GM12878 (cell line): ENCODE measurements at regions not wholly inside any gene's neighbourhood (a gene's known extent, or its start where the extent isn't known, plus 50 kb on each side); places are given as distances from the start of the nearest gene placed in this dataset.

Experiments
- ATAC-seq: fragments of 200-7000 bp; cut with Tn5 transposase; 3 replicates; pipeline ENCODE4 v1.9.1; 2020; ENCODE audit warnings: mild to moderate bottlenecking, moderate library complexity
- BruUV-seq: library from RNA; stranded (reverse); fragments of 400-500 nt; replicated peaks from 2 replicates; lab custom pipeline; 2021; lab: Mats Ljungman, UMichigan
- CTCF ChIA-PET: fragments of 300-600 bp; sonication (Branson Sonifier 250); formaldehyde crosslinking; extraction: SDS; loops from one replicate; lab custom pipeline; 2021; ENCODE audit warnings: inconsistent platforms; lab: Yijun Ruan, JAX
- POLR2A ChIA-PET: fragments of 350-600 bp; formaldehyde crosslinking; extraction: SDS; loops from one replicate; lab custom pipeline; 2021; ENCODE audit warnings: inconsistent platforms; lab: Charles Lee
- RAD21 ChIA-PET: fragments of 300-600 bp; sonication (Branson Sonifier 250); formaldehyde crosslinking; loops from one replicate; lab custom pipeline; 2023; ENCODE audit warnings: antibody characterized with exemption; ENCODE audit not compliant: unreplicated experiment; lab: Charles Lee
- SMC1A ChIA-PET: fragments of 300-600 bp; sonication (Branson Sonifier 250); formaldehyde crosslinking; loops from one replicate; lab custom pipeline; 2023; ENCODE audit not compliant: unreplicated experiment, uncharacterized antibody; lab: Charles Lee
- DNase-seq: peaks from one replicate; pipeline ENCODE4 v3.0.0-alpha.2; 2011; ENCODE audit warnings: low read depth, low spot score
- FAIRE-seq: peaks from 3 replicates; lab custom pipeline; 2011; peaks lifted over from hg19 to GRCh38; lab: Jason Lieb, UNC
- H2AFZ ChIP-seq: 2 replicates; pipeline ENCODE4 v1.6.0; 2011; ENCODE audit warnings: low read depth, low read length, control low read depth; ENCODE audit not compliant: control insufficient read depth
- H3K27ac ChIP-seq: 2 replicates; pipeline ENCODE4 v1.5.1; 2011; ENCODE audit warnings: control low read depth; ENCODE audit not compliant: control insufficient read depth, insufficient read depth
- H3K27me3 ChIP-seq, 2 experiments: replicated peaks in 1 of 2; 2 replicates each; pipeline versions ENCODE4 v1.6.0 to v1.6.1; 2011; ENCODE audit warnings: low read length in 1 of 2; ENCODE audit not compliant: control insufficient read depth in 2 of 2, insufficient read depth in 2 of 2
- H3K36me3 ChIP-seq, 2 experiments: 2 replicates each; pipeline ENCODE4 v1.5.1; 2011; ENCODE audit warnings: low read length in 1 of 2; ENCODE audit not compliant: control insufficient read depth in 2 of 2, insufficient read depth in 2 of 2
- H3K4me1 ChIP-seq: 2 replicates; pipeline ENCODE4 v1.6.1; 2011; ENCODE audit warnings: mild to moderate bottlenecking, low read length, moderate library complexity, mixed read lengths; ENCODE audit not compliant: control insufficient read depth, insufficient read depth
- H3K4me2 ChIP-seq: 2 replicates; pipeline ENCODE4 v1.6.0; 2011; ENCODE audit warnings: control low read depth; ENCODE audit not compliant: control insufficient read depth, insufficient read depth
- H3K4me3 ChIP-seq: fragments of 200-600 bp; sonication (generic); 2 replicates; pipeline ENCODE4 v1.5.1; 2016
- H3K79me2 ChIP-seq: 2 replicates; pipeline ENCODE4 v1.6.0; 2011; ENCODE audit warnings: low read length; ENCODE audit not compliant: control insufficient read depth, insufficient read depth
- H3K9ac ChIP-seq: 2 replicates; pipeline ENCODE4 v1.8.0; 2011; ENCODE audit warnings: low read length, control low read depth, mixed read lengths; ENCODE audit not compliant: control insufficient read depth, insufficient read depth
- H3K9me3 ChIP-seq: replicated peaks from 3 replicates; pipeline ENCODE4 v1.5.1; 2011; ENCODE audit warnings: mild to moderate bottlenecking, low read length; ENCODE audit not compliant: control insufficient read depth, insufficient read depth
- H4K20me1 ChIP-seq: 2 replicates; pipeline ENCODE4 v1.6.0; 2011; ENCODE audit not compliant: control insufficient read depth, insufficient read depth
- JUND ChIP-seq: IDR thresholded peaks from 2 replicates; pipeline ENCODE4 v1.6.1; 2012; ENCODE audit warnings: low read depth, mild to moderate bottlenecking, low read length, improper control_type of control experiment, moderate library complexity
- MEF2A ChIP-seq: IDR thresholded peaks from 2 replicates; pipeline ENCODE4 v1.6.1; 2011; ENCODE audit warnings: low read depth, mild to moderate bottlenecking, low read length, moderate library complexity; ENCODE audit not compliant: insufficient read depth
- MTA2 ChIP-seq: fragments of 450-650 bp; IDR thresholded peaks from 2 replicates; pipeline ENCODE4 v1.6.1; 2016; ENCODE audit warnings: low read depth, mild to moderate bottlenecking, moderate library complexity
- NFIC ChIP-seq: IDR thresholded peaks from 2 replicates; pipeline ENCODE4 v1.6.1; 2012; ENCODE audit warnings: low read depth, mild to moderate bottlenecking, inconsistent platforms, low read length, moderate library complexity
- NFXL1 ChIP-seq: fragments of 450-650 bp; IDR thresholded peaks from 2 replicates; pipeline ENCODE4 v1.6.1; 2017; ENCODE audit warnings: antibody characterized with exemption, mild to moderate bottlenecking, borderline replicate concordance
- SPI1 ChIP-seq: IDR thresholded peaks from 2 replicates; pipeline ENCODE4 v1.6.1; 2011; ENCODE audit warnings: low read depth, mild to moderate bottlenecking, low read length, moderate library complexity, borderline replicate concordance; ENCODE audit not compliant: insufficient read depth
- WGBS: methylation state at CpG from one replicate; pipeline ENCODE4 v1.1.6; 2016; ENCODE audit warnings: low lambda C conversion rate; ENCODE audit not compliant: insufficient replicate concordance, insufficient coverage; ENCODE audit errors: missing lambda C conversion rate; 5-methylcytosine and 5-hydroxymethylcytosine counted together
- in situ Hi-C: fragments of 300-500 bp; cut with MboI; formaldehyde crosslinking; loops from 9 replicates; pipeline ENCODE4 v1.14.3; 2018; ENCODE audit warnings: mixed read lengths
- intact Hi-C: fragments of 100-400 bp; cut with micrococcal nuclease; formaldehyde crosslinking; loops from one replicate; pipeline ENCODE4 v1.14.2; 2022; ENCODE audit not compliant: unreplicated experiment

- ChIA-PET POLR2A (interaction anchor here (1.0 to 3.1 kb wide), 3 partner anchors 9 to 596 kb away, joined by 3 to 16 read pairs (median 12); no protein-coding TSS in a partner anchor), SMC1A (interaction anchor here (0.8 to 6.8 kb wide), 13 partner anchors 12 to 1460 kb away, joined by 3 to 97 read pairs (median 3); no protein-coding TSS in a partner anchor), RAD21 (interaction anchor here (0.7 to 2.3 kb wide), 8 partner anchors 9 to 34 kb away, joined by 3 to 25 read pairs (median 7); no protein-coding TSS in a partner anchor), CTCF (interaction anchor here (0.6 to 3.9 kb wide), 9 partner anchors 9 to 765 kb away, joined by 3 to 30 read pairs (median 7); no protein-coding TSS in a partner anchor)
- in situ Hi-C loops (no loop called here), intact Hi-C loops (no loop called here)
- Histone ChIP-seq H4K20me1 (no peaks in the 10 kb centered on the region), H3K9me3 (no peaks in the 10 kb centered on the region; the same call in 2 of the 3 replicates), H3K9ac (no peak overlapping the region), H3K4me1 (peaks cover 3% of the 10 kb centered on the region; the same call in 1 of the 2 replicates), H3K4me3 (no peak overlapping the region), H3K27me3 (no peaks in the 10 kb centered on the region), H3K4me2 (no peak overlapping the region; the same call in 1 of the 2 replicates), H3K79me2 (no peaks in the 10 kb centered on the region), H3K27ac (no peak overlapping the region), H3K36me3 (no peaks in the 10 kb centered on the region), H2AFZ (no peak overlapping the region; the same call in 1 of the 2 replicates)
- TF ChIP-seq NFIC (peak; percentile 46; the same call in 1 of the 2 replicates), JUND (no peak), MEF2A (0 out of 2 replicates have a peak, but pooled peaks have one; percentile 25), SPI1 (0 out of 2 replicates have a peak, but pooled peaks have one; percentile 21), NFXL1 (no peak), MTA2 (0 out of 2 replicates have a peak, but pooled peaks have one; percentile 12)
- FAIRE-seq (no peak), ATAC-seq (no peak), DNase-seq (no peak)
- WGBS: 48% methylated on average over 4 of the region's 4 CpGs
- BruUV-seq: no TSS peak
These were observed 66.6 kb downstream of the ABCC12 start for GRCh38 chr16:48089053-48089792.
